ENCODE measurements at regions not wholly inside any gene's neighbourhood (a gene's known extent, or its start where the extent isn't known, plus 50 kb on each side); places are given as distances from the start of the nearest gene placed in this dataset.

GRCh38 chr7:54847921-54848320 lies 88.9 kb upstream of the SEC61G start:
- DNase-seq (ENCODE audit: low spot score): no peak

GRCh38 chr7:54856856-54857255 lies 97.8 kb upstream of the SEC61G start:
- DNase-seq (ENCODE audit: low spot score): no peak

- no peak for DNase-seq (ENCODE audit: low spot score)
Measured at GRCh38 chr7:54857294-54857693, 98.3 kb upstream of the SEC61G start.

GRCh38 chr7:54858008-54858692 lies 99.1 kb upstream of the SEC61G start:
- no peak for DNase-seq (ENCODE audit: low spot score)

GRCh38 chr7:54859066-54859465 lies 100.1 kb upstream of the SEC61G start:
- no peak for DNase-seq (ENCODE audit: low spot score)

GRCh38 chr7:54859545-54859944 lies 100.5 kb upstream of the SEC61G start:
- DNase-seq (ENCODE audit: low spot score): no peak

- DNase-seq (ENCODE audit: low spot score): no peak
Measured at GRCh38 chr7:54860003-54860775, 101.2 kb upstream of the SEC61G start.

- DNase-seq (ENCODE audit: low spot score): no peak
Measured at GRCh38 chr7:54860843-54861242, 101.8 kb upstream of the SEC61G start.

GRCh38 chr7:54864663-54865062 lies 105.7 kb upstream of the SEC61G start:
- DNase-seq (ENCODE audit: low spot score): no peak

- DNase-seq (ENCODE audit: low spot score): no peak
Measured at GRCh38 chr7:54869523-54869922, 110.5 kb upstream of the SEC61G start.

GRCh38 chr7:54874804-54875203 lies 115.8 kb upstream of the SEC61G start:
- DNase-seq (ENCODE audit: low spot score): no peak

GRCh38 chr7:54877683-54878082 lies 118.7 kb upstream of the SEC61G start:
- peak; percentile 52 for DNase-seq (ENCODE audit: low spot score)

GRCh38 chr7:54878339-54878738 lies 119.3 kb upstream of the SEC61G start:
- no peak for DNase-seq (ENCODE audit: low spot score)

- DNase-seq (ENCODE audit: low spot score): peak; percentile 67
Measured at GRCh38 chr7:54879776-54880175, 120.8 kb upstream of the SEC61G start.

GRCh38 chr7:54880326-54880989 lies 121.4 kb upstream of the SEC61G start:
- peak; percentile 51 for DNase-seq (ENCODE audit: low spot score)

- no peak for DNase-seq (ENCODE audit: low spot score)
Measured at GRCh38 chr7:54881816-54882520, 123.0 kb upstream of the SEC61G start.

- no peak for DNase-seq (ENCODE audit: low spot score)
Measured at GRCh38 chr7:54882694-54883093, 123.7 kb upstream of the SEC61G start.

GRCh38 chr7:54883576-54883975 lies 124.6 kb upstream of the SEC61G start:
- no peak for DNase-seq (ENCODE audit: low spot score)

GRCh38 chr7:54885285-54885684 lies 126.3 kb upstream of the SEC61G start:
- no peak for DNase-seq (ENCODE audit: low spot score)

- no peak for DNase-seq (ENCODE audit: low spot score)
Measured at GRCh38 chr7:54888067-54888733, 129.2 kb upstream of the SEC61G start.

- no peak for DNase-seq (ENCODE audit: low spot score)
Measured at GRCh38 chr7:54888734-54889082, 129.7 kb upstream of the SEC61G start.

GRCh38 chr7:54897891-54898290 lies 120.9 kb upstream of the EGFR start:
- DNase-seq (ENCODE audit: low spot score): no peak

Data from LoVo (cell line).